ENCODE measurements at regions not wholly inside any gene's neighbourhood (a gene's known extent, or its start where the extent isn't known, plus 50 kb on each side); places are given as distances from the start of the nearest gene placed in this dataset.

DNA sequence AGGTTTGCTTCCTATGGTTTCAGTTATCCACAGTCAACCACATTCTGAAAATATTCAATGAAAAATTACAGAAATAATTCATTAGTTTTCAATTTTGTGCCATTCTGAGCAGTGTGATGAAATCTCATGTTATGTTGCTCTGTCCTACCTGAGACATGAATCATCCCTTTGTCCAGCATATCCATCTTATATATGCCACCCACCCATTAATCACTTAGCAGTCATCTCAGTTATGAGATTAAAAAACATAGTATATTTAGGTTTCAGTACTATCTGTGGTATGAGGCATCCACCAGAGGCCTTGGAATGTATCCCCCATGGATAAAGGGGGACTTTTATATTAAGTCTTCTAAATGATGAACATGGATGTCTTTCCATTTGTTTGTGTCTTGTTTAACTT lies 64.7 kb upstream of the PROK2 start:
- TF ChIP-seq, protein P1, sequence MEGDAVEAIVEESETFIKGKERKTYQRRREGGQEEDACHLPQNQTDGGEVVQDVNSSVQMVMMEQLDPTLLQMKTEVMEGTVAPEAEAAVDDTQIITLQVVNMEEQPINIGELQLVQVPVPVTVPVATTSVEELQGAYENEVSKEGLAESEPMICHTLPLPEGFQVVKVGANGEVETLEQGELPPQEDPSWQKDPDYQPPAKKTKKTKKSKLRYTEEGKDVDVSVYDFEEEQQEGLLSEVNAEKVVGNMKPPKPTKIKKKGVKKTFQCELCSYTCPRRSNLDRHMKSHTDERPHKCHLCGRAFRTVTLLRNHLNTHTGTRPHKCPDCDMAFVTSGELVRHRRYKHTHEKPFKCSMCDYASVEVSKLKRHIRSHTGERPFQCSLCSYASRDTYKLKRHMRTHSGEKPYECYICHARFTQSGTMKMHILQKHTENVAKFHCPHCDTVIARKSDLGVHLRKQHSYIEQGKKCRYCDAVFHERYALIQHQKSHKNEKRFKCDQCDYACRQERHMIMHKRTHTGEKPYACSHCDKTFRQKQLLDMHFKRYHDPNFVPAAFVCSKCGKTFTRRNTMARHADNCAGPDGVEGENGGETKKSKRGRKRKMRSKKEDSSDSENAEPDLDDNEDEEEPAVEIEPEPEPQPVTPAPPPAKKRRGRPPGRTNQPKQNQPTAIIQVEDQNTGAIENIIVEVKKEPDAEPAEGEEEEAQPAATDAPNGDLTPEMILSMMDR (conservative IDR thresholded peaks at IDR 0.05; ENCODE audit: low read depth, low read length), result no peak
- no peak overlapping the region for H3K4me3 ChIP-seq (ENCODE audit: low read depth, low read length)
- DNase-seq (ENCODE audit: low read depth), result no peak

DNA sequence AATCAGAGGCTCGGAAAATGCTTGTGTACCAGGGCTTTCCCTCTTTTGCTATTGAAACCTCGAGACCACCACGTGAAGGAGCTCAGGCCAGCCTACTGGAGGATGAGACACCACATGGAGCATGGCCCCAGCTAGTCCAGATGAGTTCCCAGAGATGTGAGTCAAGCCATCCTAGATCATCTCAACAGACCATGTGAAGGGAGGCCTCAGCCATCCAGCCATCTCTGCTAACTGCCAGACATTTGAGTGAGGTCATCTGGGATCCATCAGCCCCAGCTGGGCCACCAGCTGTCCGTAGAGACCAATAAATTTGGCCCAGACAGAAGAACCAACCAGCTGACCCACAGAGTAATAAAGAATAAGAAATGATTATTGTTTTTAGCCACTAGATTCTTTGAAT lies 62.8 kb upstream of the PROK2 start:
- TF ChIP-seq, protein P1 (conservative IDR thresholded peaks at IDR 0.05; ENCODE audit: low read depth, low read length), result no peak
- DNase-seq (ENCODE audit: low read depth), result no peak
- H3K4me3 ChIP-seq (ENCODE audit: low read depth, low read length), result no peak overlapping the region

DNA sequence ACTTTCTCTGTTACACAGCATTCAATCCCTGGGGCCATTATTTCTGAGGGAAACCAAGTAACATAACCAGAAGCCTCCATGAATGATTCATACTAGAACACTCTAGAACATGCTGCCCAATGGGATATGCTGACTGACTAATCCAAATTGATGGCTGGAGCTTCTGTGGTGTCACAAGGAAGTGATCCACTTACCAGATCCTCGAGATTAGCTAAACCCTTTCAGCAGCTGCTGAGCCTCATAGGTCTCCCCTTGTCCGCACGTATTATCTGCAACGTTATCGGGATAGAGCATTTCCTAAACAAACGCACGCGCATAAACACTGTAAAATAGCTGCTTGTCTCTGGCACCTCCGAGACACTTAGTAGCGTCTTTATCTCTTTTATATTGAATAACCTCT lies 61.2 kb upstream of the PROK2 start:
- no peak overlapping the region for H3K4me3 ChIP-seq (ENCODE audit: low read depth, low read length)
- no peak for DNase-seq (ENCODE audit: low read depth)
- TF ChIP-seq, protein P1 (conservative IDR thresholded peaks at IDR 0.05; ENCODE audit: low read depth, low read length), result no peak

DNA sequence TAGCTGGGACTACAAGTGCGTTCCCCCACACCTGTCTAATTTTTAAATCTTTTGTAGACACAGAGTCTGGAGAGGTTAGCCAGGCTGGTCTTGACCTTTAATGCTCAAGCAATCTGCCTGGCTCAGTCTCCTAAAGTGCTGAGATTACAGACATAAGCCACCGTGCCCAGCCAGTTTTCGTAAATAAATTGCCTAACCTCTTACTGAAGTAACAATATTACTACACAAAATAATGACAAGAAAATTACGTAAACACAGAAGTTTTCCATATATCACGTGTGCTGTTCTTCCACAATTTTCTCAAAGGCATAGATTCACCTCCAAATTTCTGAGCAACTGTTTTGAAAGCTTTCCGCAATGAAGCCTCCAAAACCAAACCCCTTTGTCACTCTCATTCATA lies 58.1 kb upstream of the PROK2 start:
- DNase-seq (ENCODE audit: low read depth), result no peak
- H3K4me3 ChIP-seq (ENCODE audit: low read depth, low read length), result no peak overlapping the region
- TF ChIP-seq, protein P1 (conservative IDR thresholded peaks at IDR 0.05; ENCODE audit: low read depth, low read length), result no peak

DNA sequence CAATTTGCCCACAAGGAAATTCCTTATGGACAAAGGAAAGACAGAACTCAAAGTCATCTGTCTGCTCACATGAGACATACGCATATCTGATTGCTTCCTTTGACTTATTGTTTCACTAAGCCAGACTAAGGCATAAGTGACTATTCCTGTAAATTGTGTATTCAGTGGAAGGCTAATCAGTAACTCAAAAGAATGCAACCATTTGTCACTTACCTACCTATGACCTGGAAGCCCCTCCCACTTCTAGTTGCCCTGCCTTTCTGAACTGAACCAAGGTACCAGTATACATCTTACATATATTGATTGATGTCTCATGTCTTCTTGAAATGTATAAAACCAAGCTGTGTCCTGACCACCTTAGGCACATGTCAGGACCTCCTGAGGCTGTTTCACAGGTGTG lies 53.5 kb upstream of the PROK2 start:
- H3K4me3 ChIP-seq (ENCODE audit: low read depth, low read length), result no peak overlapping the region
- DNase-seq (ENCODE audit: low read depth), result no peak
- TF ChIP-seq, protein P1 (conservative IDR thresholded peaks at IDR 0.05; ENCODE audit: low read depth, low read length), result no peak

Data from choroid plexus epithelial cell (primary cell).